Fibroblast of lung (primary cell): ENCODE measurements at regions not wholly inside any gene's neighbourhood (a gene's known extent, or its start where the extent isn't known, plus 50 kb on each side); places are given as distances from the start of the nearest gene placed in this dataset.
"Not testable (repeated sequence)": the region's sequence is repeated elsewhere in the genome, so short reads cannot be mapped to it uniquely, and the experiment has no call there.

Experiments used
- EZH2 ChIP-seq: IDR thresholded peaks from 2 replicates; pipeline ENCODE4 v1.5.1; 2012; ENCODE audit warnings: low read length, control low read depth, mild to moderate bottlenecking; ENCODE audit errors: missing control alignments
- TF ChIP-seq, protein P1 (sequence below), 2 donors: IDR thresholded peaks in 1 of 2; conservative IDR thresholded peaks in 1 of 2; 1 replicate in 1 of 2; 2 replicates in 1 of 2; pipeline ENCODE4 v1.5.1; 2011 to 2012; ENCODE audit warnings: low read length in 2 of 2, control low read depth in 1 of 2, inconsistent platforms in 1 of 2, low read depth in 1 of 2, mild to moderate bottlenecking in 1 of 2

DNA sequence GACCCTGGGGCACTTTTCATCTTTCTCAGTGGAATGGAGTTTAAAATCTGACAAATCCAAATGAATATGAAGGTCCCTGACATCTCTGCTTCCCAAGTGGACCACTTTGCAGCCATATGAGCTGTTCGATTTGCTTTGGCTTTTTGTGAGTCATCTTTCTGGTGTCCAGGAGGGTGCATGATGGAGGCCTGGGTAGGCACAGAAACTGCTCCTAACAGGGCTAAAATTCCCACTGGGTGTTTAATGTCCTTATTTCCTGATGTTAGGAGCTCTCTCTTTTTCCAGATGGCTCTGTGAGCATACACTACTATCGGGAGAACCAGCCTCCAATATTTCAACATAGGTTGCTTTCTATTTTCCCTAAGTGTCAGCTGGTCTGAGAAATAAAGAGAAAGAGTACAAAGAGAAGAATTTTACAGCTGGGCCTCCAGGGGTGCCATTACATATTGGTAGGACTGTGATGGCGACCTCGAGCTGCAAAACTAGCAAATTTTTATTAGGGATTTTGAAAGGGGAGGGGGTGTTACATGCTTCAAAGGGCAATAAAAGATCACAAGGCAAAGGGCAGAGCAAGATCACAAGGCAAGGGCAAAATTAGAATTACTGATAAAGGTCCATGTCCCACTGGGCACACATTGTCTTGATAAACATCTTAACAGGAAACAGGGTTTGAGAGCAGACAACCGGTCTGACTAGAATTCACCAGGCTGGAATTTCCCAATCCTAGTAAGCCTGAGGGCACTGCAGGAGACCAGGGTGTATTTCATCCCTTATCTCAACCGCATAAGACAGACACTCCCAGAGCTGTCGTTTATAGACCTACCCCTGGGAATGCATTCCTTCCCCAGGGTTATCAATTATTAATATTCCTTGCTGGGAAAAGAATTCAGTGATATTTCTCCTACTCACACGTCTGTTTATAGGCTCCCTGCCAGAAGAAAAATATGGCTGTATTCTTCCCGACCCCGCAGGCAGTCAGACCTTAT lies 236.7 kb upstream of the SGCD start:
- TF ChIP-seq, protein P1, sequence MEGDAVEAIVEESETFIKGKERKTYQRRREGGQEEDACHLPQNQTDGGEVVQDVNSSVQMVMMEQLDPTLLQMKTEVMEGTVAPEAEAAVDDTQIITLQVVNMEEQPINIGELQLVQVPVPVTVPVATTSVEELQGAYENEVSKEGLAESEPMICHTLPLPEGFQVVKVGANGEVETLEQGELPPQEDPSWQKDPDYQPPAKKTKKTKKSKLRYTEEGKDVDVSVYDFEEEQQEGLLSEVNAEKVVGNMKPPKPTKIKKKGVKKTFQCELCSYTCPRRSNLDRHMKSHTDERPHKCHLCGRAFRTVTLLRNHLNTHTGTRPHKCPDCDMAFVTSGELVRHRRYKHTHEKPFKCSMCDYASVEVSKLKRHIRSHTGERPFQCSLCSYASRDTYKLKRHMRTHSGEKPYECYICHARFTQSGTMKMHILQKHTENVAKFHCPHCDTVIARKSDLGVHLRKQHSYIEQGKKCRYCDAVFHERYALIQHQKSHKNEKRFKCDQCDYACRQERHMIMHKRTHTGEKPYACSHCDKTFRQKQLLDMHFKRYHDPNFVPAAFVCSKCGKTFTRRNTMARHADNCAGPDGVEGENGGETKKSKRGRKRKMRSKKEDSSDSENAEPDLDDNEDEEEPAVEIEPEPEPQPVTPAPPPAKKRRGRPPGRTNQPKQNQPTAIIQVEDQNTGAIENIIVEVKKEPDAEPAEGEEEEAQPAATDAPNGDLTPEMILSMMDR (conservative IDR thresholded peaks at IDR 0.05 in 1 of 2, IDR thresholded peaks at IDR 0.05 in 1 of 2; ENCODE audit: low read depth in 1 of 2, low read length in 2 of 2), result not testable (repeated sequence)
- TF ChIP-seq EZH2, result not testable (repeated sequence)
